GM23338 (cell line): ENCODE measurements at regions not wholly inside any gene's neighbourhood (a gene's known extent, or its start where the extent isn't known, plus 50 kb on each side); places are given as distances from the start of the nearest gene placed in this dataset.

Source experiments
- CREB1 ChIP-seq: fragments of 250-450 bp; sonication (Bioruptor Pico); IDR thresholded peaks from 2 replicates; pipeline ENCODE4 v1.5.0; 2020; ENCODE audit warnings: low read depth, mild to moderate bottlenecking, moderate library complexity
- EZH2phosphoT487 ChIP-seq: fragments of 200-600 bp; sonication (generic); IDR thresholded peaks from one replicate; pipeline ENCODE4 v1.8.1; 2018; ENCODE audit warnings: antibody characterized with exemption; ENCODE audit not compliant: unreplicated experiment
- STAT1 ChIP-seq: IDR thresholded peaks from one replicate; pipeline ENCODE4 v1.6.1; 2016; ENCODE audit warnings: antibody characterized with exemption; ENCODE audit not compliant: unreplicated experiment
- TF ChIP-seq, protein P1 (sequence below): fragments of 250-450 bp; sonication (Bioruptor Pico); IDR thresholded peaks from 2 replicates; pipeline ENCODE4 v1.5.0; 2020; ENCODE audit warnings: mild to moderate bottlenecking, moderate library complexity
- TF ChIP-seq, protein P2 (sequence below), 2 experiments: fragments of 200-600 bp in 1 of 2; sonication (generic) in 1 of 2; conservative IDR thresholded peaks; 2 replicates each; pipeline versions ENCODE4 v1.5.1 to v1.6.1; 2016 to 2017; ENCODE audit warnings: antibody characterized with exemption in 2 of 2, low read depth in 2 of 2, mild to moderate bottlenecking in 2 of 2, moderate library complexity in 1 of 2
- TF ChIP-seq, protein P3 (sequence below): IDR thresholded peaks from 2 replicates; pipeline ENCODE4 v1.6.1; 2016; ENCODE audit warnings: antibody characterized with exemption

DNA sequence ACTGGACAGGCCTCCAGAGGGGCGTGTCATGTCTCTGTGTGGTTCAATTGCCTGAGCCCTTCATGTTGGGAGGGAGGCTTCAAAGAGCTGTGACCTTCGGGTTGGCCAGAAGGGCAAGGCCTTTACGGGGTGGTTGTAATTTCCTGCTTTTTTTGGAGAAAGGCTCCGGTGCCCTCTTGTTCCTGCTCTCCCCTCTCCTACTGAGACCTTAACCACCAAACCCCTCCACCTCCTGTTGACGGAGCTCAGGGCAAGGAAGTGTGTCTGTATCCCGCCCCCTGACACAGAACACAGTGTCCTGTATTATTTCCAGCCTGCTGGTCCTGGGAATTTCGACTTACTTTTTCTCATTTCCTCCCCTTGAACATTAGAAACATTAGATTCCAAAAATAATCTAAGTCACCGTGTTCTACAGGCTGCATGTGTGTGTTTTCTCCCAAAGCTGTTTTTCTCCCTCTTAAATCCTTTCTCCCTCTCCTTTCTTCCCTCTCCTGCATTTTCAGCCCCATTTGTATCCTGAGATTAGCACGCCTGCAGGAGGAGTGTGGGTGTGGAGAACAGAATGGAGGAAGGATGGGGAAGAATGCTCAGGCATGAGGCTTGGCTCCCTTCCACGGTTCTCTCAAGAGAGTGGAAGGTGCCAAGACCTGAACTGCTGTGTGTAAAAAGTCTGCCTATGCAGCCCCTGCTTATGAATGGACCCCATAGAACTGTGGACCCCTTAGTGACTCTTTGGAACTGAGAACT, 285.4 kb upstream of the ROPN1 start (continued):
- TF ChIP-seq, protein P1, sequence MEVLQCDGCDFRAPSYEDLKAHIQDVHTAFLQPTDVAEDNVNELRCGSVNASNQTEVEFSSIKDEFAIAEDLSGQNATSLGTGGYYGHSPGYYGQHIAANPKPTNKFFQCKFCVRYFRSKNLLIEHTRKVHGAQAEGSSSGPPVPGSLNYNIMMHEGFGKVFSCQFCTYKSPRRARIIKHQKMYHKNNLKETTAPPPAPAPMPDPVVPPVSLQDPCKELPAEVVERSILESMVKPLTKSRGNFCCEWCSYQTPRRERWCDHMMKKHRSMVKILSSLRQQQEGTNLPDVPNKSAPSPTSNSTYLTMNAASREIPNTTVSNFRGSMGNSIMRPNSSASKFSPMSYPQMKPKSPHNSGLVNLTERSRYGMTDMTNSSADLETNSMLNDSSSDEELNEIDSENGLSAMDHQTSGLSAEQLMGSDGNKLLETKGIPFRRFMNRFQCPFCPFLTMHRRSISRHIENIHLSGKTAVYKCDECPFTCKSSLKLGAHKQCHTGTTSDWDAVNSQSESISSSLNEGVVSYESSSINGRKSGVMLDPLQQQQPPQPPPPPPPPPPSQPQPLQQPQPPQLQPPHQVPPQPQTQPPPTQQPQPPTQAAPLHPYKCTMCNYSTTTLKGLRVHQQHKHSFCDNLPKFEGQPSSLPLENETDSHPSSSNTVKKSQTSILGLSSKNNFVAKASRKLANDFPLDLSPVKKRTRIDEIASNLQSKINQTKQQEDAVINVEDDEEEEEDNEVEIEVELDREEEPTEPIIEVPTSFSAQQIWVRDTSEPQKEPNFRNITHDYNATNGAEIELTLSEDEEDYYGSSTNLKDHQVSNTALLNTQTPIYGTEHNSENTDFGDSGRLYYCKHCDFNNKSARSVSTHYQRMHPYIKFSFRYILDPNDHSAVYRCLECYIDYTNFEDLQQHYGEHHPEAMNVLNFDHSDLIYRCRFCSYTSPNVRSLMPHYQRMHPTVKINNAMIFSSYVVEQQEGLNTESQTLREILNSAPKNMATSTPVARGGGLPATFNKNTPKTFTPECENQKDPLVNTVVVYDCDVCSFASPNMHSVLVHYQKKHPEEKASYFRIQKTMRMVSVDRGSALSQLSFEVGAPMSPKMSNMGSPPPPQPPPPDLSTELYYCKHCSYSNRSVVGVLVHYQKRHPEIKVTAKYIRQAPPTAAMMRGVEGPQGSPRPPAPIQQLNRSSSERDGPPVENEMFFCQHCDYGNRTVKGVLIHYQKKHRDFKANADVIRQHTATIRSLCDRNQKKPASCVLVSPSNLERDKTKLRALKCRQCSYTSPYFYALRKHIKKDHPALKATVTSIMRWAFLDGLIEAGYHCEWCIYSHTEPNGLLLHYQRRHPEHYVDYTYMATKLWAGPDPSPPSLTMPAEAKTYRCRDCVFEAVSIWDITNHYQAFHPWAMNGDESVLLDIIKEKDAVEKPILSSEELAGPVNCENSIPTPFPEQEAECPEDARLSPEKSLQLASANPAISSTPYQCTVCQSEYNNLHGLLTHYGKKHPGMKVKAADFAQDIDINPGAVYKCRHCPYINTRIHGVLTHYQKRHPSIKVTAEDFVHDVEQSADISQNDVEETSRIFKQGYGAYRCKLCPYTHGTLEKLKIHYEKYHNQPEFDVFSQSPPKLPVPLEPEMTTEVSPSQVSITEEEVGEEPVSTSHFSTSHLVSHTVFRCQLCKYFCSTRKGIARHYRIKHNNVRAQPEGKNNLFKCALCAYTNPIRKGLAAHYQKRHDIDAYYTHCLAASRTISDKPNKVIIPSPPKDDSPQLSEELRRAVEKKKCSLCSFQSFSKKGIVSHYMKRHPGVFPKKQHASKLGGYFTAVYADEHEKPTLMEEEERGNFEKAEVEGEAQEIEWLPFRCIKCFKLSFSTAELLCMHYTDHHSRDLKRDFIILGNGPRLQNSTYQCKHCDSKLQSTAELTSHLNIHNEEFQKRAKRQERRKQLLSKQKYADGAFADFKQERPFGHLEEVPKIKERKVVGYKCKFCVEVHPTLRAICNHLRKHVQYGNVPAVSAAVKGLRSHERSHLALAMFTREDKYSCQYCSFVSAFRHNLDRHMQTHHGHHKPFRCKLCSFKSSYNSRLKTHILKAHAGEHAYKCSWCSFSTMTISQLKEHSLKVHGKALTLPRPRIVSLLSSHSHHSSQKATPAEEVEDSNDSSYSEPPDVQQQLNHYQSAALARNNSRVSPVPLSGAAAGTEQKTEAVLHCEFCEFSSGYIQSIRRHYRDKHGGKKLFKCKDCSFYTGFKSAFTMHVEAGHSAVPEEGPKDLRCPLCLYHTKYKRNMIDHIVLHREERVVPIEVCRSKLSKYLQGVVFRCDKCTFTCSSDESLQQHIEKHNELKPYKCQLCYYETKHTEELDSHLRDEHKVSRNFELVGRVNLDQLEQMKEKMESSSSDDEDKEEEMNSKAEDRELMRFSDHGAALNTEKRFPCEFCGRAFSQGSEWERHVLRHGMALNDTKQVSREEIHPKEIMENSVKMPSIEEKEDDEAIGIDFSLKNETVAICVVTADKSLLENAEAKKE (CRISPR knock-in tag) = no peak
- TF ChIP-seq, protein P2, sequence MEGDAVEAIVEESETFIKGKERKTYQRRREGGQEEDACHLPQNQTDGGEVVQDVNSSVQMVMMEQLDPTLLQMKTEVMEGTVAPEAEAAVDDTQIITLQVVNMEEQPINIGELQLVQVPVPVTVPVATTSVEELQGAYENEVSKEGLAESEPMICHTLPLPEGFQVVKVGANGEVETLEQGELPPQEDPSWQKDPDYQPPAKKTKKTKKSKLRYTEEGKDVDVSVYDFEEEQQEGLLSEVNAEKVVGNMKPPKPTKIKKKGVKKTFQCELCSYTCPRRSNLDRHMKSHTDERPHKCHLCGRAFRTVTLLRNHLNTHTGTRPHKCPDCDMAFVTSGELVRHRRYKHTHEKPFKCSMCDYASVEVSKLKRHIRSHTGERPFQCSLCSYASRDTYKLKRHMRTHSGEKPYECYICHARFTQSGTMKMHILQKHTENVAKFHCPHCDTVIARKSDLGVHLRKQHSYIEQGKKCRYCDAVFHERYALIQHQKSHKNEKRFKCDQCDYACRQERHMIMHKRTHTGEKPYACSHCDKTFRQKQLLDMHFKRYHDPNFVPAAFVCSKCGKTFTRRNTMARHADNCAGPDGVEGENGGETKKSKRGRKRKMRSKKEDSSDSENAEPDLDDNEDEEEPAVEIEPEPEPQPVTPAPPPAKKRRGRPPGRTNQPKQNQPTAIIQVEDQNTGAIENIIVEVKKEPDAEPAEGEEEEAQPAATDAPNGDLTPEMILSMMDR (conservative IDR thresholded peaks at IDR 0.05; ENCODE audit: low read depth in 2 of 2) = no peak
- TF ChIP-seq, protein P3, sequence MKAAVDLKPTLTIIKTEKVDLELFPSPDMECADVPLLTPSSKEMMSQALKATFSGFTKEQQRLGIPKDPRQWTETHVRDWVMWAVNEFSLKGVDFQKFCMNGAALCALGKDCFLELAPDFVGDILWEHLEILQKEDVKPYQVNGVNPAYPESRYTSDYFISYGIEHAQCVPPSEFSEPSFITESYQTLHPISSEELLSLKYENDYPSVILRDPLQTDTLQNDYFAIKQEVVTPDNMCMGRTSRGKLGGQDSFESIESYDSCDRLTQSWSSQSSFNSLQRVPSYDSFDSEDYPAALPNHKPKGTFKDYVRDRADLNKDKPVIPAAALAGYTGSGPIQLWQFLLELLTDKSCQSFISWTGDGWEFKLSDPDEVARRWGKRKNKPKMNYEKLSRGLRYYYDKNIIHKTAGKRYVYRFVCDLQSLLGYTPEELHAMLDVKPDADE = no peak
- TF ChIP-seq STAT1 (no peak), EZH2phosphoT487 (no peak), CREB1 (no peak)
